GM21786 (cell line): ENCODE measurements at regions not wholly inside any gene's neighbourhood (a gene's known extent, or its start where the extent isn't known, plus 50 kb on each side); places are given as distances from the start of the nearest gene placed in this dataset.
"Not testable (repeated sequence)": the region's sequence is repeated elsewhere in the genome, so short reads cannot be mapped to it uniquely, and the experiment has no call there.

Experiments used
- ATAC-seq: cut with Tn5 transposase; IDR thresholded peaks from one replicate; pipeline ENCODE4 v1.9.1; 2021; ENCODE audit not compliant: unreplicated experiment

GRCh38 chr7:128561116-128561722 lies 84.7 kb downstream of the METTL2B start:
- ATAC-seq = peak; percentile 78

- ATAC-seq = not testable (repeated sequence)
Measured at GRCh38 chr7:128562795-128563194, 86.2 kb downstream of the METTL2B start.

- not testable (repeated sequence) for ATAC-seq
Measured at GRCh38 chr7:128564123-128564700, 87.7 kb downstream of the METTL2B start.

GRCh38 chr7:128564932-128565864 lies 88.7 kb downstream of the METTL2B start:
- ATAC-seq = not testable (repeated sequence)

- not testable (repeated sequence) for ATAC-seq
Measured at GRCh38 chr7:128575277-128575676, 96.8 kb upstream of the GARIN1A start.

- ATAC-seq = not testable (repeated sequence)
Measured at GRCh38 chr7:128576953-128577352, 95.1 kb upstream of the GARIN1A start.

GRCh38 chr7:128579843-128580242 lies 92.2 kb upstream of the GARIN1A start:
- ATAC-seq = not testable (repeated sequence)

GRCh38 chr7:128581100-128581499 lies 91.0 kb upstream of the GARIN1A start:
- ATAC-seq = not testable (repeated sequence)

- ATAC-seq = not testable (repeated sequence)
Measured at GRCh38 chr7:128581825-128582561, 90.1 kb upstream of the GARIN1A start.

- not testable (repeated sequence) for ATAC-seq
Measured at GRCh38 chr7:128586715-128587114, 85.4 kb upstream of the GARIN1A start.

- no peak for ATAC-seq
Measured at GRCh38 chr7:128591705-128592104, 80.4 kb upstream of the GARIN1A start.

- ATAC-seq = not testable (repeated sequence)
Measured at GRCh38 chr7:128592209-128592608, 79.9 kb upstream of the GARIN1A start.

- ATAC-seq = not testable (repeated sequence)
Measured at GRCh38 chr7:128594061-128594460, 78.0 kb upstream of the GARIN1A start.

- not testable (repeated sequence) for ATAC-seq
Measured at GRCh38 chr7:128596336-128597128, 75.6 kb upstream of the GARIN1A start.

GRCh38 chr7:128598946-128599345 lies 73.1 kb upstream of the GARIN1A start:
- ATAC-seq = not testable (repeated sequence)

GRCh38 chr7:128608678-128609421 lies 63.2 kb upstream of the GARIN1A start:
- peak; percentile 77 for ATAC-seq

- ATAC-seq = not testable (repeated sequence)
Measured at GRCh38 chr7:128613366-128613765, 58.7 kb upstream of the GARIN1A start.

- not testable (repeated sequence) for ATAC-seq
Measured at GRCh38 chr7:128614812-128615211, 57.3 kb upstream of the GARIN1A start.

- ATAC-seq = not testable (repeated sequence)
Measured at GRCh38 chr7:128616799-128617198, 55.3 kb upstream of the GARIN1A start.
